Sigmoid colon (tissue), 4 donors: ENCODE measurements at regions not wholly inside any gene's neighbourhood (a gene's known extent, or its start where the extent isn't known, plus 50 kb on each side); places are given as distances from the start of the nearest gene placed in this dataset.

Experiments used
- EP300 ChIP-seq, 4 donors: sonication (generic); formaldehyde crosslinking; IDR thresholded peaks; one replicate each; pipeline ENCODE4 v1.6.1; 2017; ENCODE audit warnings: antibody characterized with exemption in 4 of 4
- POLR2A ChIP-seq, 2 donors: fragments of 450-650 bp; IDR thresholded peaks; one replicate each; pipeline ENCODE4 v1.6.1; 2016; ENCODE audit warnings: antibody characterized with exemption in 2 of 2, mild to moderate bottlenecking in 2 of 2, moderate library complexity in 2 of 2
- POLR2AphosphoS5 ChIP-seq, 4 donors: sonication (generic); formaldehyde crosslinking; IDR thresholded peaks; one replicate each; pipeline ENCODE4 v1.6.1; 2017; ENCODE audit warnings: antibody characterized with exemption in 4 of 4
- TF ChIP-seq, protein P1 (sequence below), 4 experiments: fragments of 450-650 bp in 3 of 4; fragments of 200-600 bp in 1 of 4; IDR thresholded peaks; one replicate each; pipeline ENCODE4 v1.5.1; 2016 to 2019; ENCODE audit warnings: antibody characterized with exemption in 4 of 4, mild to moderate bottlenecking in 3 of 4, moderate library complexity in 2 of 4

DNA sequence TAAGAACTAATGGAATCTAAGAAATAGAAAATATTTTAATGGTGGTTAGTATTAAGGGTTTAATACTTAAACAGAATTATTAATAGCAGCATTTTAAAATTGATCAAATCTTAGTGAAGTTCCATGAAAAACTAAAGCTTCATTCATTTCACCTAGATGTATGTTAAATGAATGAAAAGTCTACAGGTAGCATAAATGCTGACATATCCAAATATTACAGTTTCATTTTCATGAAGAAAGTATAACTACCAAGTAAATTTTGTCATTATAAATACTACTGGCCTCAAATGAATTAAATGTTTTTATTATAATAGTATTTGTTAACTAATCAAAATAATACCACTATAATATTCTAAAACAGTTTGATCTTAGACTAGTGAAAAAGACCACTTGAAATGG, 403.3 kb downstream of the LIG4 start:
- TF ChIP-seq, protein P1, sequence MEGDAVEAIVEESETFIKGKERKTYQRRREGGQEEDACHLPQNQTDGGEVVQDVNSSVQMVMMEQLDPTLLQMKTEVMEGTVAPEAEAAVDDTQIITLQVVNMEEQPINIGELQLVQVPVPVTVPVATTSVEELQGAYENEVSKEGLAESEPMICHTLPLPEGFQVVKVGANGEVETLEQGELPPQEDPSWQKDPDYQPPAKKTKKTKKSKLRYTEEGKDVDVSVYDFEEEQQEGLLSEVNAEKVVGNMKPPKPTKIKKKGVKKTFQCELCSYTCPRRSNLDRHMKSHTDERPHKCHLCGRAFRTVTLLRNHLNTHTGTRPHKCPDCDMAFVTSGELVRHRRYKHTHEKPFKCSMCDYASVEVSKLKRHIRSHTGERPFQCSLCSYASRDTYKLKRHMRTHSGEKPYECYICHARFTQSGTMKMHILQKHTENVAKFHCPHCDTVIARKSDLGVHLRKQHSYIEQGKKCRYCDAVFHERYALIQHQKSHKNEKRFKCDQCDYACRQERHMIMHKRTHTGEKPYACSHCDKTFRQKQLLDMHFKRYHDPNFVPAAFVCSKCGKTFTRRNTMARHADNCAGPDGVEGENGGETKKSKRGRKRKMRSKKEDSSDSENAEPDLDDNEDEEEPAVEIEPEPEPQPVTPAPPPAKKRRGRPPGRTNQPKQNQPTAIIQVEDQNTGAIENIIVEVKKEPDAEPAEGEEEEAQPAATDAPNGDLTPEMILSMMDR (IDR thresholded peaks at IDR 0.05), result no peak
- TF ChIP-seq POLR2AphosphoS5 (IDR thresholded peaks at IDR 0.05), result no peak
- TF ChIP-seq POLR2A (IDR thresholded peaks at IDR 0.05), result no peak
- TF ChIP-seq EP300 (IDR thresholded peaks at IDR 0.05), result no peak
